GM23248 (cell line): ENCODE measurements at regions not wholly inside any gene's neighbourhood (a gene's known extent, or its start where the extent isn't known, plus 50 kb on each side); places are given as distances from the start of the nearest gene placed in this dataset.

Experiments
- EZH2 ChIP-seq: fragments of 200-600 bp; sonication (generic); IDR thresholded peaks from 2 replicates; pipeline ENCODE4 v1.6.1; 2018; ENCODE audit warnings: antibody characterized with exemption, mild to moderate bottlenecking; ENCODE audit not compliant: insufficient read depth, poor library complexity, severe bottlenecking
- EZH2phosphoT487 ChIP-seq: fragments of 200-600 bp; sonication (generic); IDR thresholded peaks from 2 replicates; pipeline ENCODE4 v1.6.1; 2018; ENCODE audit warnings: antibody characterized with exemption, moderate library complexity, mild to moderate bottlenecking, low read depth; ENCODE audit not compliant: insufficient read depth

DNA sequence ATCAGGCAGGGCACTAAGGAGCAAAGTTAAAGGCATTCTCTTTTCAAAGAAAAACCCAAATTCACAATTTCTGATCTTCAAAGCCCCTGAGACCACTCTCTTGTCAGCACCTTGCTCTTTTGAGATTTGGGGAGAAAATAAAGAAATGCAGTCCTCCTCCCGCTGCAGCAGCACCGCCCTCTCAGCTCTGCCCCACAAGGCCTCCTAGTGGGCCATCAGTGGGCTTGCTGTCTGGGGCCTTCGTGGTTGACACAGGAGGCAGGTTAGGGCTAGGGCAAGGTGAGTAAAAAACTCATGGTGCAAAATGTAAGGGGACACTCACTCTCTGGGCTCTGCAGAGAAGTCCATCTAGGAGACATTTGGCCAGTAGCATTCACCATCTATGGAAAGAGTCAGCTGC, 67.4 kb upstream of the CTTNBP2NL start:
- TF ChIP-seq EZH2 (no peak), EZH2phosphoT487 (no peak)
